ENCODE measurements at regions not wholly inside any gene's neighbourhood (a gene's known extent, or its start where the extent isn't known, plus 50 kb on each side); places are given as distances from the start of the nearest gene placed in this dataset.

DNA sequence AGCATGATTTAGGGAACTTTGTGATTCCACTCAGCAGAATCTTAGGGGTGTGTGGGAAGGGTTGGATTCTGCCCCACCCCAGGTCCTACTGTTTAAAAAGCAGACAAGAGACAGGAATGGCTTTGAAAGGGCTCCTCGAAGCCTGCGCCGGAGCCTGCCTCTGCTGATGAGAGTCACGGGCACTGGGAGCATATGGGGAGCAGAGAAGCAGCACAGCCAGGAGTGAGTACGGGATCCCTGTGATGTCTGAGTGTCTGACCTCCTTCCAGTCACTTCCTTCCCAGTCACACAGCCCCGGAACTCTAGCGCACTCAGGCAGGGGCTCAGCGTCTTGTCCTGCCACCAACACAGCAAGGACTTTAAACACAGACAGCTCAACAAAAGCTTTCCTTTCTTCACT, 514.9 kb upstream of the DPP6 start:
- no peak overlapping the region for H3K4ac ChIP-seq (ENCODE audit: low read depth, low read length)
- no peak overlapping the region for H2BK20ac ChIP-seq (ENCODE audit: low read depth, low read length)
- H3K18ac ChIP-seq (ENCODE audit: low read depth, low read length): no peak overlapping the region
- no peaks in the 10 kb centered on the region for H3K9me1 ChIP-seq (ENCODE audit: insufficient read depth, low read length)
- no peaks in the 10 kb centered on the region for H3K4me1 ChIP-seq (ENCODE audit: control insufficient read depth, insufficient read depth, low read length)
- no peak overlapping the region for H4K5ac ChIP-seq (ENCODE audit: low read depth, low read length)
- H2AK5ac ChIP-seq (ENCODE audit: low read depth, low read length): no peak overlapping the region
- no peak overlapping the region for H3K9ac ChIP-seq (ENCODE audit: low read depth, low read length)
- 26% methylated on average over 3 of the region's 8 CpGs; no CpG with 5 or more reads in 1 of the 2 experiments for WGBS, 2 experiments (ENCODE audit: extremely low coverage in 2 of 2, insufficient read length in 1 of 2)
- H3K36me3 ChIP-seq (ENCODE audit: control insufficient read depth, insufficient read depth, low read length): no peaks in the 10 kb centered on the region
- H3K27me3 ChIP-seq (ENCODE audit: control insufficient read depth, insufficient read depth, low read length): no peaks in the 10 kb centered on the region
- no peak overlapping the region for H4K8ac ChIP-seq (ENCODE audit: low read depth in 2 of 2, low read length in 2 of 2)
- no peak overlapping the region for H3K23ac ChIP-seq (ENCODE audit: low read depth, low read length)
- ATAC-seq (ENCODE audit: low read depth) (no peak), DNase-seq (no peak)
- H3K27ac ChIP-seq (ENCODE audit: insufficient read depth, low read length): no peak overlapping the region
- H3K14ac ChIP-seq (replicated peaks; ENCODE audit: low read depth, low read length): no peak overlapping the region
- H2BK120ac ChIP-seq (ENCODE audit: low read depth, low read length): no peak overlapping the region
- no peak overlapping the region for H2BK5ac ChIP-seq (ENCODE audit: low read depth, low read length, poor library complexity, severe bottlenecking)
- BruUV-seq (replicated peaks): no TSS peak
- no peak overlapping the region for H4K91ac ChIP-seq (ENCODE audit: insufficient read depth, low read depth, low read length)
- no peak overlapping the region for H3K4me2 ChIP-seq (ENCODE audit: low read depth, low read length)
- TF ChIP-seq RCOR1 (IDR thresholded peaks at IDR 0.05; ENCODE audit: insufficient replicate concordance, low read length): no peak
- TF ChIP-seq POLR2A (IDR thresholded peaks at IDR 0.05; ENCODE audit: low read depth, low read length): no peak
- TF ChIP-seq, protein P1, sequence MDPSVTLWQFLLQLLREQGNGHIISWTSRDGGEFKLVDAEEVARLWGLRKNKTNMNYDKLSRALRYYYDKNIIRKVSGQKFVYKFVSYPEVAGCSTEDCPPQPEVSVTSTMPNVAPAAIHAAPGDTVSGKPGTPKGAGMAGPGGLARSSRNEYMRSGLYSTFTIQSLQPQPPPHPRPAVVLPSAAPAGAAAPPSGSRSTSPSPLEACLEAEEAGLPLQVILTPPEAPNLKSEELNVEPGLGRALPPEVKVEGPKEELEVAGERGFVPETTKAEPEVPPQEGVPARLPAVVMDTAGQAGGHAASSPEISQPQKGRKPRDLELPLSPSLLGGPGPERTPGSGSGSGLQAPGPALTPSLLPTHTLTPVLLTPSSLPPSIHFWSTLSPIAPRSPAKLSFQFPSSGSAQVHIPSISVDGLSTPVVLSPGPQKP (IDR thresholded peaks at IDR 0.05; ENCODE audit: borderline replicate concordance, low read depth, low read length): no peak
- no peak for TF ChIP-seq RAD21 (IDR thresholded peaks at IDR 0.05; ENCODE audit: low read length)
- POLR2A ChIA-PET (ENCODE audit: unreplicated experiment): no interaction called here
- CTCF ChIA-PET: no interaction called here
- H2AFZ ChIP-seq (replicated peaks; ENCODE audit: low read length, poor library complexity): no peak overlapping the region
- H3K56ac ChIP-seq (ENCODE audit: extremely low read depth, insufficient read depth, low read length): no peak overlapping the region
- no peaks in the 10 kb centered on the region for H4K20me1 ChIP-seq (ENCODE audit: insufficient read depth, low read length)
- no peak overlapping the region for H3K4me3 ChIP-seq (ENCODE audit: insufficient read depth, low read depth, low read length)
- peaks cover 21% of the 10 kb centered on the region for H3K9me3 ChIP-seq (ENCODE audit: control insufficient read depth, insufficient read depth, low read length)
- dilution Hi-C loops (cut with HindIII; ENCODE audit: low sequenced_read_pairs, unreplicated experiment) (no loop called here), intact Hi-C loops (cut with micrococcal nuclease) (no loop called here), in situ Hi-C loops (cut with MboI; ENCODE audit: low sequenced_read_pairs) (no loop called here)
- no peaks in the 10 kb centered on the region for H3K79me1 ChIP-seq (ENCODE audit: low read depth in 1 of 2, low read length in 2 of 2)
- no peak overlapping the region for H2AK9ac ChIP-seq (replicated peaks; ENCODE audit: low read depth, low read length, poor library complexity)
- H2BK15ac ChIP-seq (ENCODE audit: low read depth, low read length): no peak overlapping the region
